GM18951 (cell line): ENCODE measurements at regions not wholly inside any gene's neighbourhood (a gene's known extent, or its start where the extent isn't known, plus 50 kb on each side); places are given as distances from the start of the nearest gene placed in this dataset.
"Not testable (repeated sequence)": the region's sequence is repeated elsewhere in the genome, so short reads cannot be mapped to it uniquely, and the experiment has no call there.

Source experiments
- POLR2A ChIP-seq: IDR thresholded peaks from 4 replicates; pipeline ENCODE4 v1.6.1; 2011; ENCODE audit warnings: mild to moderate bottlenecking; ENCODE audit not compliant: insufficient read length, insufficient read depth; ENCODE audit errors: extremely low read depth
- in situ Hi-C: fragments of 300-500 bp; cut with MboI; formaldehyde crosslinking; loops from one replicate; pipeline ENCODE4 v1.12.0; 2022; ENCODE audit warnings: low sequenced_read_pairs, mixed read lengths, inconsistent platforms; ENCODE audit not compliant: unreplicated experiment

GRCh38 chrX:63101879-63102620 lies 249.1 kb downstream of the SPIN4 start:
- no peak for TF ChIP-seq POLR2A
- in situ Hi-C loops, result no loop called here

GRCh38 chrX:63058204-63058603 lies 292.9 kb downstream of the SPIN4 start:
- in situ Hi-C loops, result no loop called here
- TF ChIP-seq POLR2A, result no peak

DNA sequence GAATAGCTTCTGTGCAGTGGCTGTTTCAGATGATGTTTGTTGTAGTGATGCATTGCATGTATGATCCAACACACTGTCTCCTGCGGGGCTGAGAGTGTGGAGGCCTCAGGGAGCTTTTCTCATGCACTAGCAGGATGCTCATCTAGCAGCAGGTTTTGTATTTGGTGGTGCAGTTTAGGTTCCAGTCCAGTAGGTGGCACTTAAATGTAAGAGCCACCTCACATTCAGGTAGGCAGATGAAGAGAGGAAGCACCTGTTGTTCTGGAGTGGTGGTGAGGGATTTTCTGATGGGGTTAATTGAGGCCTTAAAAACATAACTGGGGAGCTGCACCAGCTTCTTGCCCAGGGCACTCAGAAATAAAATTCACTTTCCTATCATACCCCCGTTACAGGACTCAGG lies 300.9 kb downstream of the SPIN4 start:
- in situ Hi-C loops, result no loop called here
- no peak for TF ChIP-seq POLR2A

DNA sequence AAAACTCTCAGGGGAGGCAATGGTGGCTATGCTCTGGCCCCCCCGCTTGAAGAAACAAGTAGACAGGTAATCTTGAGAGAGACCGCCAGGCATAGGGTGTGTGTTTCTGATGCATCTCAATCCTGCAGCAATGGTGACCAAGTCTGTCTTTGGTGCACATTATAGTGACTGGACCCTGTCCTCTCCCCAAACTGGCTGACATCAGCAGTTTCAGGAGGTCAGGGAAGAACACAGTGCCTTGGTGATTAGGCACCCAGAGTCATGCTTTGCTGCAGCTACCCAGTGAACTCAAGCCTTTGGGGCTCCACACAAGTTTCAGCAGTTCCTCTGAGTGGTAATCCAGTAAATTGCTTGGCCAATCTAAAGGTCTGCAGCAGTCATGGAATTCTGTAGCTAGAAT lies 318.3 kb downstream of the SPIN4 start:
- TF ChIP-seq POLR2A, result no peak
- in situ Hi-C loops, result no loop called here

DNA sequence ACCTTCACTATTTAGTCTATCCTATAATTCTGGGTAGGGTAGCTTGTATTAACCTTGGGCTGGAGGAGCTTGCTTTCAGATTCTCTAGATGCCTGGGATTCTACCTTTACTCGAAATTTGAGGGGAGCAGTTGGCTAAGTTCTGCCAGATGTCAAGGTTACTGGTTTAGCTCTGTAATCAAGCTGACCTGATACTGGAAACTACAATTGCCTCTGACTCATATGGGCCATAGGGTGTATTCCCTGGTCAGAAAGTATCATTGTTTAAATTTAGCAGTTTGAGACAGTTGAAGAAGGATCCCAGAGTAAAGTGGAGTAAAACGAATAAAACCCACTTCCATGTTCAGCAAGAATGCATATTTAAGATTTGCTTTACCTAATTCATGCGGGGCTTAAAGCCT lies 337.6 kb downstream of the SPIN4 start:
- TF ChIP-seq POLR2A, result no peak
- in situ Hi-C loops, result no loop called here

DNA sequence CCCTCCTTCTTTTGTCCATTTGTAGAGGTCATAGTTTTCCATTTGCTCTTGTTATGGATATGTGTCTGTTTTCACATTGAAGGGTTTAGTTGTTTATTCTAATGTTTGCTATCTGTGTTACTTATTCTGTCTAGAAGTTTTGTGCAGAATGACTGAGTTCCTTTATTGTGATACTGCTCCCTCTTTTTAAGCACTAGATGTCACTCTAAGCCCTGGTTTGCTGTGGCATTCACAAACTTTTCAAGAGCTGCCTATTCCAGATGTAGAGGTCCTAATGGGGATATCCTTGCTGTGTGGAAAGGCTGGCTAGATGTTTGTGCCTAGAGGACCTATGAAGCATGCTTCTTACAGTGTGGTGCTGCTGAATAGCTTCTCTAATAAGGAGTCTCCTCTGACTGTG lies 338.6 kb downstream of the SPIN4 start:
- in situ Hi-C loops, result no loop called here
- no peak for TF ChIP-seq POLR2A

GRCh38 chrX:63000196-63000595 lies 350.9 kb downstream of the SPIN4 start:
- in situ Hi-C loops, result not testable (repeated sequence)
